Gastrocnemius medialis (tissue), 4 donors: ENCODE measurements at regions not wholly inside any gene's neighbourhood (a gene's known extent, or its start where the extent isn't known, plus 50 kb on each side); places are given as distances from the start of the nearest gene placed in this dataset.

Source experiments
- POLR2A ChIP-seq, 2 donors: fragments of 450-650 bp; IDR thresholded peaks; one replicate each; pipeline ENCODE4 v1.6.1; 2017; ENCODE audit warnings: antibody characterized with exemption in 2 of 2, mild to moderate bottlenecking in 2 of 2, moderate library complexity in 2 of 2
- TF ChIP-seq, protein P1 (sequence below), 5 experiments: fragments of 450-650 bp in 3 of 5; fragments of 200-600 bp in 2 of 5; sonication (generic) in 2 of 5; IDR thresholded peaks in 4 of 5; conservative IDR thresholded peaks in 1 of 5; 1 replicate in 4 of 5; 2 replicates in 1 of 5; pipeline ENCODE4 v1.5.1; 2016 to 2019; ENCODE audit warnings: antibody characterized with exemption in 5 of 5, mild to moderate bottlenecking in 3 of 5, moderate library complexity in 3 of 5

DNA sequence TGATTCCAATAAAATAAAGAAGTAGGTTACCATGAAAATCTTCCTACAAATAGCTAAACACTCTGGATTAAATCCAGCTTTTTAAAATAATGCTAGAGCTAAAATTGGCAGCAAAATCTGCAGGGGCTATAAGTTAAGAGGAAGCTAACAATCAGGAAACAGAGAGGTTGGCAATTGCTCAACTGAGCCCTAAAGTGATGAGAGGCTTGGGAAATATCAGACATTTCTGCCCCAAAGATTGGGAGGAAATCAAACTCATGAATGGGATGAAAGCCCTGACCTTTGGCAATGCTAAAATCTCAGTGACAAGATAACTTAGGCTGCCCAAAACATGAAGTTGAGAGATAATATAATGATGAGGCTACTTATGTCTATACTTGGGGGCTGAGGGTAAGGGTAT is 1437.9 kb downstream of the EFNB2 start:
- TF ChIP-seq, protein P1, sequence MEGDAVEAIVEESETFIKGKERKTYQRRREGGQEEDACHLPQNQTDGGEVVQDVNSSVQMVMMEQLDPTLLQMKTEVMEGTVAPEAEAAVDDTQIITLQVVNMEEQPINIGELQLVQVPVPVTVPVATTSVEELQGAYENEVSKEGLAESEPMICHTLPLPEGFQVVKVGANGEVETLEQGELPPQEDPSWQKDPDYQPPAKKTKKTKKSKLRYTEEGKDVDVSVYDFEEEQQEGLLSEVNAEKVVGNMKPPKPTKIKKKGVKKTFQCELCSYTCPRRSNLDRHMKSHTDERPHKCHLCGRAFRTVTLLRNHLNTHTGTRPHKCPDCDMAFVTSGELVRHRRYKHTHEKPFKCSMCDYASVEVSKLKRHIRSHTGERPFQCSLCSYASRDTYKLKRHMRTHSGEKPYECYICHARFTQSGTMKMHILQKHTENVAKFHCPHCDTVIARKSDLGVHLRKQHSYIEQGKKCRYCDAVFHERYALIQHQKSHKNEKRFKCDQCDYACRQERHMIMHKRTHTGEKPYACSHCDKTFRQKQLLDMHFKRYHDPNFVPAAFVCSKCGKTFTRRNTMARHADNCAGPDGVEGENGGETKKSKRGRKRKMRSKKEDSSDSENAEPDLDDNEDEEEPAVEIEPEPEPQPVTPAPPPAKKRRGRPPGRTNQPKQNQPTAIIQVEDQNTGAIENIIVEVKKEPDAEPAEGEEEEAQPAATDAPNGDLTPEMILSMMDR (IDR thresholded peaks at IDR 0.05 in 4 of 5, conservative IDR thresholded peaks at IDR 0.05 in 1 of 5), result no peak
- no peak for TF ChIP-seq POLR2A (IDR thresholded peaks at IDR 0.05)
